ENCODE measurements at regions not wholly inside any gene's neighbourhood (a gene's known extent, or its start where the extent isn't known, plus 50 kb on each side); places are given as distances from the start of the nearest gene placed in this dataset.

DNA sequence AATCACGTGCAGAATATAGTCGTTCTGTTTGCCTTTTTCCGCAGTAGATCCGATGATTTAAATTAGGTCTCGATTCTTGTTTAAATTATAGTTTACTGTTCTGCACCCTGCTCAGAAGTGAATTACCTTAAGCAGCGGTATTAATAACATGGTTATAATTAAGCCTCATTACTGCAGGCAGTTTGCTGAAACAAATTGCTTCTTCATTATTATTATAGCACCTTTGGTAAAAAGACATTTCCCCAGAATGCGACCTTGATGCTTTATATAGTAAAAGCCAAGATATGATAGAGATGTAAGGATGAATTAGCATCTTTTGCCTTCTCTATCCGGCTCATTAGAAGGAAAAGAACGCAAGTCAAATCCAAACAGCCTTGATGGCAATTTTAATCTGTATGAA is 625.2 kb upstream of the CADM1 start:
- DNase-seq (ENCODE audit: low spot score) (no peak), FAIRE-seq (no peak), ATAC-seq (no peak)
- Histone ChIP-seq H3K36me3 (replicated peaks in 1 of 2; ENCODE audit: control insufficient read depth in 1 of 2, insufficient read depth in 2 of 2, low read length in 2 of 2) (no peaks in the 10 kb centered on the region), H3K79me2 (ENCODE audit: insufficient read depth, low read length) (no peaks in the 10 kb centered on the region), H3K4me2 (ENCODE audit: low read depth, low read length) (no peak overlapping the region), H4K20me1 (ENCODE audit: insufficient read depth, low read length) (no peaks in the 10 kb centered on the region), H3K4me1 (ENCODE audit: insufficient read depth, low read length) (no peaks in the 10 kb centered on the region), H3K27me3 (ENCODE audit: control insufficient read depth in 1 of 2, insufficient read depth in 2 of 2, low read length in 2 of 2) (peaks cover 1 to 10% of the 10 kb centered on the region in 2 experiments; a peak in 2 of 5 replicates), H3K9ac (ENCODE audit: insufficient read depth, low read depth, low read length) (no peak overlapping the region), H3K9me3 (ENCODE audit: low read length) (no peaks in the 10 kb centered on the region), H3K27ac (ENCODE audit: extremely low read length, insufficient read depth, low read length) (no peak overlapping the region), H3K4me3 (replicated peaks in 1 of 3; ENCODE audit: insufficient read depth in 1 of 3, low read depth in 2 of 3, low read length in 3 of 3) (no peak overlapping the region), H2AFZ (ENCODE audit: low read length) (no peak overlapping the region)
- in situ Hi-C loops (cut with HindIII; ENCODE audit: extremely low pct_ligation_motif_present, low pct_unique_long_range_greater_than_20kb) = no loop called here
- intact Hi-C loops (cut with micrococcal nuclease; ENCODE audit: unreplicated experiment) = no loop called here
- CTCF ChIA-PET (ENCODE audit: low intra/inter-chr PET ratio, low total read pairs) = no interaction called here
- WGBS (ENCODE audit: low lambda C conversion rate) = 57% methylated on average over 9 of the region's 9 CpGs
- no TSS peak for BruUV-seq (replicated peaks)
- TF ChIP-seq, protein P1, sequence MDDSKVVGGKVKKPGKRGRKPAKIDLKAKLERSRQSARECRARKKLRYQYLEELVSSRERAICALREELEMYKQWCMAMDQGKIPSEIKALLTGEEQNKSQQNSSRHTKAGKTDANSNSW (CRISPR knock-in tag; IDR thresholded peaks at IDR 0.05; ENCODE audit: borderline replicate concordance) = no peak
- no peak for TF ChIP-seq ZNF768 (CRISPR knock-in tag; IDR thresholded peaks at IDR 0.05)
- TF ChIP-seq PAWR (CRISPR knock-in tag; IDR thresholded peaks at IDR 0.05; ENCODE audit: borderline replicate concordance) = no peak
- no peak for TF ChIP-seq ISX (CRISPR knock-in tag; conservative IDR thresholded peaks at IDR 0.05)
- TF ChIP-seq ZFYVE20 (CRISPR knock-in tag; IDR thresholded peaks at IDR 0.05; ENCODE audit: borderline replicate concordance, low read depth) = no peak
- TF ChIP-seq, protein P2, sequence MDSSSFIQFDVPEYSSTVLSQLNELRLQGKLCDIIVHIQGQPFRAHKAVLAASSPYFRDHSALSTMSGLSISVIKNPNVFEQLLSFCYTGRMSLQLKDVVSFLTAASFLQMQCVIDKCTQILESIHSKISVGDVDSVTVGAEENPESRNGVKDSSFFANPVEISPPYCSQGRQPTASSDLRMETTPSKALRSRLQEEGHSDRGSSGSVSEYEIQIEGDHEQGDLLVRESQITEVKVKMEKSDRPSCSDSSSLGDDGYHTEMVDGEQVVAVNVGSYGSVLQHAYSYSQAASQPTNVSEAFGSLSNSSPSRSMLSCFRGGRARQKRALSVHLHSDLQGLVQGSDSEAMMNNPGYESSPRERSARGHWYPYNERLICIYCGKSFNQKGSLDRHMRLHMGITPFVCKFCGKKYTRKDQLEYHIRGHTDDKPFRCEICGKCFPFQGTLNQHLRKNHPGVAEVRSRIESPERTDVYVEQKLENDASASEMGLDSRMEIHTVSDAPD (CRISPR knock-in tag; IDR thresholded peaks at IDR 0.05) = no peak
- no peak for TF ChIP-seq PCBP1 (IDR thresholded peaks at IDR 0.05; ENCODE audit: borderline replicate concordance, low read depth, low read length)
- TF ChIP-seq, protein P3, sequence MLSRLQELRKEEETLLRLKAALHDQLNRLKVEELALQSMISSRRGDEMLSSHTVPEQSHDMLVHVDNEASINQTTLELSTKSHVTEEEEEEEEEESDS (CRISPR knock-in tag; IDR thresholded peaks at IDR 0.05; ENCODE audit: borderline replicate concordance) = no peak
- TF ChIP-seq ZNF24 (IDR thresholded peaks at IDR 0.05) = no peak
- POLR2A ChIA-PET = no interaction called here

Measured in HepG2 (cell line).